Prostate gland (tissue), 2 donors: ENCODE measurements at regions not wholly inside any gene's neighbourhood (a gene's known extent, or its start where the extent isn't known, plus 50 kb on each side); places are given as distances from the start of the nearest gene placed in this dataset.
"Not testable (repeated sequence)": the region's sequence is repeated elsewhere in the genome, so short reads cannot be mapped to it uniquely, and the experiment has no call there.

Source experiments
- DNase-seq: peaks from one replicate; pipeline ENCODE4 v3.0.0-alpha.2; 2019; ENCODE audit warnings: low spot score
- H3K27ac ChIP-seq, 2 donors: fragments of 200-600 bp; sonication (generic); 2 replicates each; pipeline ENCODE4 v1.5.1; 2017 to 2019
- H3K27me3 ChIP-seq: fragments of 200-600 bp; sonication (generic); replicated peaks from 2 replicates; pipeline ENCODE4 v1.5.1; 2019; ENCODE audit not compliant: insufficient read depth
- H3K36me3 ChIP-seq, 2 donors: fragments of 200-600 bp; sonication (generic); 1 replicate in 1 of 2; 2 replicates in 1 of 2; pipeline versions ENCODE4 v1.5.1 to v1.8.1; 2017 to 2019
- H3K4me1 ChIP-seq: fragments of 200-600 bp; sonication (generic); replicated peaks from 2 replicates; pipeline ENCODE4 v1.5.1; 2019
- H3K4me3 ChIP-seq, 2 donors: fragments of 200-600 bp; sonication (generic); 2 replicates each; pipeline ENCODE4 v1.5.1; 2017 to 2019
- H3K9me3 ChIP-seq: fragments of 200-600 bp; sonication (generic); 2 replicates; pipeline ENCODE4 v1.5.1; 2017
- CTCF ChIP-seq, 4 experiments: fragments of 200-600 bp in 2 of 4; fragments of 450-650 bp in 2 of 4; sonication (generic) in 2 of 4; IDR thresholded peaks; 1 replicate in 3 of 4; 2 replicates in 1 of 4; pipeline ENCODE4 v1.5.1; 2016 to 2019; ENCODE audit warnings: antibody characterized with exemption in 4 of 4, mild to moderate bottlenecking in 2 of 4, moderate library complexity in 2 of 4
- POLR2A ChIP-seq: fragments of 450-650 bp; IDR thresholded peaks from one replicate; pipeline ENCODE4 v1.6.1; 2016; ENCODE audit warnings: antibody characterized with exemption, mild to moderate bottlenecking
- POLR2AphosphoS5 ChIP-seq: sonication (generic); formaldehyde crosslinking; IDR thresholded peaks from one replicate; pipeline ENCODE4 v1.6.1; 2017; ENCODE audit warnings: antibody characterized with exemption
- WGBS: methylation state at CpG from one replicate; pipeline ENCODE4 v1.1.5; 2018; 5-methylcytosine and 5-hydroxymethylcytosine counted together
- intact Hi-C: fragments of 100-400 bp; cut with DNase I; formaldehyde crosslinking; loops from one replicate; pipeline ENCODE4 v1.14.2; 2022

- intact Hi-C loops: no loop called here
- TF ChIP-seq POLR2A: no peak
- DNase-seq: no peak
- H3K9me3 ChIP-seq: no peaks in the 10 kb centered on the region
- H3K4me1 ChIP-seq: no peaks in the 10 kb centered on the region
- H3K27ac ChIP-seq: no peak overlapping the region
- no peaks in the 10 kb centered on the region for H3K36me3 ChIP-seq
- no peak overlapping the region for H3K4me3 ChIP-seq
- no peaks in the 10 kb centered on the region for H3K27me3 ChIP-seq
Observed at GRCh38 chr22:22755778-22756100, 111.3 kb downstream of the GGTLC2 start.

DNA sequence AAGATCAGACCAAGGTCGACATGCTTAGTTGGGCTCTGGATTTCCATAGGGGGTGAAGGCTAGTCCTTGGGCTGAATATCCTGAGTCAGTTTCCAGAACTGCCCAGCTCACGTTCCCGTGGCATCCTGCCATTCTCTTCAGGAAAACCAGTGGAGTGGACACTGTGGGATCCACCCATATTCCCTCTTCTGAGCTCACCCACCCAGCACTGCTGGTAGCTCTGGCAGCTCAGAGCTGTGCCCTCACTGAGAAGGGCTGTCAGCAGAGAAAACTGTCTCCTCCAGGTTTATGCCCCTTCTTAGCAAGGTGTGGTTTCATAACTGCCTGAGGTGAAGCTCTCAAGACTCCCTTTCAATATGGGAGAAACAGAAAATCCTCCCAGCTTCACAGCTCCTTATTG lies 111.7 kb downstream of the GGTLC2 start:
- Histone ChIP-seq H3K36me3 (no peaks in the 10 kb centered on the region), H3K27ac (no peak overlapping the region), H3K27me3 (no peaks in the 10 kb centered on the region), H3K4me3 (no peak overlapping the region), H3K4me1 (no peaks in the 10 kb centered on the region), H3K9me3 (no peaks in the 10 kb centered on the region)
- 82% methylated on average over 3 of the region's 3 CpGs for WGBS
- no peak for TF ChIP-seq POLR2A
- TF ChIP-seq POLR2AphosphoS5: no peak
- TF ChIP-seq CTCF (IDR thresholded peaks at IDR 0.05): no peak
- intact Hi-C loops: no loop called here
- no peak for DNase-seq

- 83% methylated on average over 3 of the region's 3 CpGs for WGBS
- H3K9me3 ChIP-seq, H3K4me3 ChIP-seq, H3K36me3 ChIP-seq, intact Hi-C loops, H3K27ac ChIP-seq, H3K27me3 ChIP-seq, H3K4me1 ChIP-seq, DNase-seq: not testable (repeated sequence)
Observed at GRCh38 chr22:22756551-22757201, 112.3 kb downstream of the GGTLC2 start.

DNA sequence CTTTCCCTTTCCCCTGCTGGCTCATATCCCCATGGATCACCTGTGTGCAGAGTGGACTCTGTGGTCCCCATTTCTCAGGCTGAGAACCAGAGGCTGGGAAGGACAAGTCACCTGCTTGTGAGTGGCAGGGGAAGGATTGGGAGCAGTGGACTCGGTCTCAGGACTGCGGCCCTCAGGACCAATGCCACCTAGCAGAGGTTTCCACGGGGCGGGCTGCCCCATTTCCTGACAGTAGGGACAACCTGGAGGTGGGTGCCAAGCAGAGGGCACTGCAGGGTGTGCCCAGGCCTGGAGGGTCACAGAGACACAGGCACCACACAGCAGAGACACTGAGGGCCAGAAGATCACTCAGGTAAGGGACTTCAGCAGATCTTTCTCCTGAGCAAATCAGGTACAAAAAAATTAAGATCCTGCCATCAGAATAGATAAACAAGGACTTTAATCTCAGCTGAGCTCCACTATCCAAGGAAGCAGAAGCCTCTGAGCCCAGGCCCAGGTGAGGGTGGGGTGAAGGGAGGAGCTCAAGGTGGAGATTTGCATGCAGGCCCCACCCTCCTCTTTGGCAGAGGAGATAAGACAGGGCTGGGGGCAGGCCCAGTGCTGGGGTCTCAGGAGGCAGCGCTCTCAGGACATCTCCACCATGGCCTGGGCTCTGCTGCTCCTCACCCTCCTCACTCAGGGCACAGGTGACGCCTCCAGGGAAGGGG lies 113.8 kb downstream of the GGTLC2 start:
- 48% methylated on average over 6 of the region's 6 CpGs for WGBS
- H3K27ac ChIP-seq, H3K4me1 ChIP-seq, H3K9me3 ChIP-seq, DNase-seq, H3K36me3 ChIP-seq, intact Hi-C loops, H3K4me3 ChIP-seq, H3K27me3 ChIP-seq: not testable (repeated sequence)

GRCh38 chr22:22759371-22759770 lies 115.0 kb downstream of the GGTLC2 start:
- H3K36me3 ChIP-seq: no peaks in the 10 kb centered on the region
- H3K9me3 ChIP-seq: no peaks in the 10 kb centered on the region
- H3K4me1 ChIP-seq: no peaks in the 10 kb centered on the region
- WGBS: 78% methylated on average over 6 of the region's 6 CpGs
- intact Hi-C loops: no loop called here
- H3K4me3 ChIP-seq: no peak overlapping the region
- H3K27me3 ChIP-seq: no peaks in the 10 kb centered on the region
- no peak for DNase-seq
- TF ChIP-seq CTCF (IDR thresholded peaks at IDR 0.05): no peak
- no peak for TF ChIP-seq POLR2A
- no peak for TF ChIP-seq POLR2AphosphoS5
- no peak overlapping the region for H3K27ac ChIP-seq

GRCh38 chr22:22759889-22760546 lies 115.6 kb downstream of the GGTLC2 start:
- H3K9me3 ChIP-seq: no peaks in the 10 kb centered on the region
- no peak overlapping the region for H3K4me3 ChIP-seq
- H3K36me3 ChIP-seq: no peaks in the 10 kb centered on the region
- intact Hi-C loops: no loop called here
- H3K27me3 ChIP-seq: no peaks in the 10 kb centered on the region
- H3K4me1 ChIP-seq: no peaks in the 10 kb centered on the region
- no peak overlapping the region for H3K27ac ChIP-seq
- WGBS: 89% methylated on average over 7 of the region's 7 CpGs
- TF ChIP-seq CTCF (IDR thresholded peaks at IDR 0.05) (no peak), POLR2A (no peak), POLR2AphosphoS5 (no peak)
- no peak for DNase-seq
